WTC11 (cell line): ENCODE measurements at regions not wholly inside any gene's neighbourhood (a gene's known extent, or its start where the extent isn't known, plus 50 kb on each side); places are given as distances from the start of the nearest gene placed in this dataset.

ENCODE experiments used
- CTCF ChIP-seq: fragments of 200-600 bp; IDR thresholded peaks from 2 replicates; pipeline ENCODE4 v1.8.0; 2022; ENCODE audit warnings: antibody characterized with exemption
- ZNF281 ChIP-seq: sonication (generic); formaldehyde crosslinking; IDR thresholded peaks from 2 replicates; pipeline ENCODE4 v1.8.0; 2023; ENCODE audit warnings: mild to moderate bottlenecking, missing genetic modification reagents

- TF ChIP-seq ZNF281 (CRISPR knock-in tag) (no peak), CTCF (no peak)
Measured at GRCh38 chr5:68465934-68466551, 250.5 kb downstream of the PIK3R1 start.
